GM13977 (cell line): ENCODE measurements at regions not wholly inside any gene's neighbourhood (a gene's known extent, or its start where the extent isn't known, plus 50 kb on each side); places are given as distances from the start of the nearest gene placed in this dataset.

ENCODE experiments used
- DNase-seq: peaks from one replicate; pipeline ENCODE4 v3.0.0; 2012; ENCODE audit warnings: low spot score
- CTCF ChIP-seq: IDR thresholded peaks from 2 replicates; pipeline ENCODE4 v1.5.1; 2012; ENCODE audit warnings: mild to moderate bottlenecking, control low read depth; ENCODE audit not compliant: insufficient read depth; ENCODE audit errors: extremely low read depth, missing control alignments
- in situ Hi-C: fragments of 300-500 bp; cut with MboI; formaldehyde crosslinking; loops from one replicate; pipeline ENCODE4 v1.12.0; 2022; ENCODE audit warnings: low sequenced_read_pairs, low pct_unique_long_range_greater_than_20kb, mixed read lengths, inconsistent platforms; ENCODE audit not compliant: unreplicated experiment

- no peak for TF ChIP-seq CTCF
- no peak for DNase-seq
- in situ Hi-C loops = no loop called here
These were observed 577.6 kb downstream of the MATN1 start for GRCh38 chr1:30145723-30146303.

- in situ Hi-C loops = no loop called here
- DNase-seq = no peak
- TF ChIP-seq CTCF = no peak
These were observed 578.6 kb downstream of the MATN1 start for GRCh38 chr1:30144831-30145230.

GRCh38 chr1:30143517-30143916 lies 579.9 kb downstream of the MATN1 start:
- in situ Hi-C loops = no loop called here
- TF ChIP-seq CTCF = no peak

GRCh38 chr1:30140566-30140965 lies 582.8 kb downstream of the MATN1 start:
- no peak for TF ChIP-seq CTCF
- DNase-seq = no peak
- in situ Hi-C loops = no loop called here

More at GRCh38 chr1:30143517-30143916, 579.9 kb downstream of the MATN1 start:
- DNase-seq = no peak

- in situ Hi-C loops = no loop called here
- no peak for TF ChIP-seq CTCF
- DNase-seq = no peak
These were observed 584.5 kb downstream of the MATN1 start for GRCh38 chr1:30138891-30139290.

- TF ChIP-seq CTCF = no peak
- in situ Hi-C loops = no loop called here
These were observed 586.4 kb downstream of the MATN1 start for GRCh38 chr1:30137001-30137400.

GRCh38 chr1:30135698-30136097 lies 587.7 kb downstream of the MATN1 start:
- in situ Hi-C loops = no loop called here
- no peak for TF ChIP-seq CTCF
- DNase-seq = no peak

More at GRCh38 chr1:30137001-30137400, 586.4 kb downstream of the MATN1 start:
- no peak for DNase-seq
